Ecto neural progenitor cell (in vitro differentiated cells): ENCODE measurements at regions not wholly inside any gene's neighbourhood (a gene's known extent, or its start where the extent isn't known, plus 50 kb on each side); places are given as distances from the start of the nearest gene placed in this dataset.

Source experiments
- DNase-seq: peaks from one replicate; pipeline ENCODE4 v3.0.0-alpha.2; 2018; ENCODE audit warnings: low spot score

DNA sequence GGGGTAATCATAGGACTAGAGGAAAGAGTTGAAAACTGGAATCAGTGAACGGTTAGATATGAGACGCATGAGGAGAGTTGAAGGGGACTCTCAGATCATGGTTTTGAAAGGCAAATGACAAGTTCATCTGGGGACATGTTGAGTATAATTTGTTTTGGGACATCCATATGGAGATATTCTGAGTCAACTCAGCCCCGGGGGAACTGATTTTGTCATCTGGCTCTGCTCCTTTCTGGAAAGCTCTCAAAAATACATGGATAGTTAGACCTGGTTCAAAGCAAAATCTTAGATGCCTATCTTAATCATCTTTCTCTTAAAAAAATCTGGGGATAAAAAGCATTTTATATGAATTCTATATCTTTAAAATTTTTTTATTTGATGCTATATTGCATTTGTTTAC, 161.2 kb downstream of the SNX18 start:
- DNase-seq, result no peak

- DNase-seq, result no peak
These were observed 159.2 kb downstream of the SNX18 start for GRCh38 chr5:54676481-54677340.

- no peak for DNase-seq
These were observed 156.1 kb downstream of the SNX18 start for GRCh38 chr5:54673523-54674225.

DNA sequence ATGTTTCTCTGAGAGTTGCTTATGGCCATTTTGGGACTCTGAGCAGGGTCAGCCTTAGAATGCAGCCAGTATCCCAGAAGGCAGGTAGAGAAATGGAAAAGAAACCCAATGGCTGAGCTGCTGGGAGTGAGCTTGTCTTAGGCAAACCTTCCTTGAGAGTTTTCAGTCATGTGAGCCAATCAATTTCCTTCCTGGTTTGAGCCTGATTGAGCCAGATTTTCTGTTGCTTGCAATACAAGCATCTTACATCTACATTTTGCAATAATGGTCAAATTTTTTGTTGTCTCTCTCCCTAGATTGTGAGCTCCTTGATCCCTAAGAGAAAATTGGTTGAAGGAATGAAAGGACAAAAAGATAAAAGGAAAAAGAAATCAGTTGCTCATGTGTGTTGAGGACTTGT, 155.3 kb downstream of the SNX18 start:
- DNase-seq, result no peak

DNA sequence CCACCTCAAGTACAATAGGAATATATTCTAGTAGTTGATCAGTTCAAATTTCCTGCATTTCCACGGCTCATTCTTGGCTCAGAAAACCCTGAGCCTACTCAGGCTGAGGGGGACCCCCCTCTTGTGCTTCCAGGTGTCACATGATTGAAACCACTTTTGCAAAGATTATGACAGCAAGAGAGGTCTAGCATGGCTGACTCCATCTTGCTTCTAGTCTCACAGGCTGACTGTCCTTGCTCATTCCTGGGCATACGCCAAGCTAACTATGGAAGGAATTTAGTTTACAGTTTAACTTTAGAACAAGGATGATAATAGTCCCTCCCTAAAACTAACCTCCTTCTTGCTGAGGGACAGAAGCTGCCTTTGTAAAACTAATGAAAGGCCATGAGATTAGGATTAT, 154.1 kb downstream of the SNX18 start:
- no peak for DNase-seq

- no peak for DNase-seq
These were observed 153.6 kb downstream of the SNX18 start for GRCh38 chr5:54671111-54671531.

DNA sequence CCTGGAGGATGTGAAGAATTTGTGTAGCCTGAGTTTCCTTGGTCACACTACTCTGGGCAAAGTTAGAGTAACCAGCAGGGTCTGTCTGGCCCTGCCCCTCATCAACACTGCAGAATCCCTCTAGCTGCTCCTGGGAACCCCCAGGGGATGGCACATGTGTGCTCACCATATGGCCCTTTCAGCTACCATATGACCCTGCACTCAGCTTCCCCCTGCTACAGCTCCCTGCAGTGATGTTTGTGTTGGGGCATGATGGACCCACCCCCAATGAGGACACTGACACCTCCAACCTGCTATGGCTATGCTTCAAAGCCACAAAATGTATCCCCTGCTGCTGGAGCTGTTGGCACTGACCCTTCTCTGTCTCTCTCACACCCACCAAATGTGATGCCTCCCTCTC, 152.7 kb downstream of the SNX18 start:
- DNase-seq, result no peak

- DNase-seq, result no peak
These were observed 152.3 kb downstream of the SNX18 start for GRCh38 chr5:54669845-54670244.

DNA sequence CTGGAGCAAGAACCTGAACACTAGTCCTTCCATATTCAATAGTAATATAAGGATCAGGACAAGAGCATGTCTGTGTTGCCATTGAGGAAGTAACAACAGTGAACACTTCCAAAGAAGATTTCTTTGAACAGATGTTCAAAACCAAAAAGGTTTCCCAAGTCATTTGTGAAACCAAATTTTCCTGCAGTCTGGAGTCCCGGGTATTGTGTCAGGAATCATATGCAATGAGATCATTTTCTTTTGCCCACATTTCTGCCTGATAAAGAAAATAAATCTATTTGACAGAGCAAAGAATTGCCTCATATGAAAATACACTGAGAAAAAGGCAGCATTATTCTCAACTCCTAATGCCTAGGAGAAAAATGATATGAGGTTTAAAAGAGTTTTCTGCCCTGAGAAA, 151.7 kb downstream of the SNX18 start:
- DNase-seq, result no peak

DNA sequence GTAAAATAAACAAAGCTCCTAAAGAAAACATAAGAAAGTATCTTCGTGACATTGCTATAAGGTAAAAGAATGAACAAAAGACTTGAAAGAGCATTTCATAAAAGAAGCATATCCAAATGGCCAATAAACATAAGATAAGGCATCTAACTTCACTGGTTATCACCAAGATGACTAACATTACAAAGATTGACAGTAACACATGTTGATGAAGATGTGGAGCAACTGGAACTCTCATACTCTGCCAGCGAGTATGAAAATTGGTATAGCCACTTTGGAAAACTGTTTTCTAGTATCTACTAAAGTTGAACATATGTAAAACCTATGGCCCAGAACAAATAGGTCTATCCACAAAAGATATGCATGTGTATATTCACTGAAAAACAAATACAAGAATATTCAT, 150.5 kb downstream of the SNX18 start:
- no peak for DNase-seq

GRCh38 chr5:54667136-54667535, 149.6 kb downstream of the SNX18 start:
- no peak for DNase-seq

GRCh38 chr5:54663866-54664265, 146.3 kb downstream of the SNX18 start:
- no peak for DNase-seq

DNA sequence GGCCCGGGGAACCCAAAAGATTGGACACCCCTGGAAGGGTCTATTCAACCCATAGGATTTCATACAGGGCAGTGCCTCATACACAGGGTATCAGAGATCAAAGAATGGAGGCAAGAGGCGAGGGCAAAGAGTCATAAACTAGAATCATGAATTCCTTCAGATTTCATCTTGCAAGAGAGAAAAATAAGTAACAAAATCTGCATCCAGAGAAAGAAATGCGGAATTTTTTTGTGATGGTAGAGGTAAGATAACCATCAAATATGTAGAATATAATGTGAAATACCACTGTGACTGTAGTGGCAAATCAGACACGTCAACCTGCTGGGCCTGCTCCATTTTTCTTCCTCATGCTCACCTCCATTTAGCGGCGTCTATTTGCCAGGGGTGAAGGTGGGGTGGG, 143.6 kb downstream of the SNX18 start:
- no peak for DNase-seq

DNA sequence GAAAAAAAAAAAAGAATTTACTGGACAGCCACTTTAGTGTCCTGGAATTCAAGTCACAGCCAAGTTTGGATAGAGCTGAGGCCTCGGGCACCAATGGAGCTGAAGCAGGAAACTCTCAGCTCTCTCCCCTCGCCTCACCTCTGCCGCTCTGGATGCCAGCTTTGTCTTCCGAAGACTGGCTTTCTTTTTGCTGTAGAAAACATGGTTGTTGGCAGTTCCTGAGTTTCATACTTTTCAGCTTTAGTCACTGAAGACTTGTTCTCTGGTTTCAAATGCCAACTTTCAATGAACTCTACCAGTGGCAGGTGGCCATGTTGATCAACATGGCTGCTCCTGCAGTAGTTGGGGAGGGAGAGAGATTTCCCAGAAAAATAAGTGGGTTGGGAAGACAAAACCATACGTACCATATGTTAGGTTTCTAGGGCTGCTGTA, 142.2 kb downstream of the SNX18 start:
- DNase-seq, result no peak

DNA sequence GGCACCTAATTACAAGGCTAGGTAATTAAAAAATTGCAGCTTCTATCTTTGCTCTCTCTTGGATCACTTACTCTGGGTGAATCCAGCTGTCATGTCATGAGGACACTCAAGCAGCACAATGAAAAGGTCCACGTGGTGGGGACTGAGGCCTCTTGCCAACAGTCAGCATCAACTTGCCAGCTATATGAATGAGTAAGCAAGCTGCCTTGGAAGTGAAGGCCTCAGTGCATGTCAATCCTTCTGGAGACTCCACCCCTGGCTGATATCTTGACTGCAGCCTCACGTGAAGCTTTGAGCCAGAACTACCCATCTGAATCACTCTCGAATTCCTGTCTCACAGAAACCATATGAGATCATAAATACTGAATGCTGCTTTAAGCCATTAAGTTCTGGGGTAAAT, 140.5 kb downstream of the SNX18 start:
- no peak for DNase-seq

DNA sequence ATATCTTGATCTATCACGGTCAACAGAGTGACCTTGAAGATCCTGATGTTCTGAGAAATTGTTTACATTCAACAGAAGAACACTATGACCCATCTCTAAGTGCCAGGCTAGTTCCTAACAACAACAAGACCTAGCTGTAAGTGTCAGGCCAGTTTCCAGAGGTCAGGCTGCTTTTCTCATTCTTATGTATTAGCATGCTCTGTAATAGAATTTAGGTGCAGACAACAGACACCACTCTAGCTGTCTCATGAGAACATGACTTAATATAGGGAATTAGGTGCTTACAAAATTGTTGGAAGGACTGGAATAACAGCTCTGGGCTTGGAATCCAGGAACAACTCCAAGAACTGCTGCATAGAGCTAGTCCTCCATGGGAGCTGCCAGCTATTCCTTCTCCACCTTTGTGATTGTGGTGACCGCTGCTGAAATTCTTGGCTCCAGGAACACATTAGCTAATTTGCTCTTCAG, 138.7 kb downstream of the SNX18 start:
- DNase-seq, result no peak

DNA sequence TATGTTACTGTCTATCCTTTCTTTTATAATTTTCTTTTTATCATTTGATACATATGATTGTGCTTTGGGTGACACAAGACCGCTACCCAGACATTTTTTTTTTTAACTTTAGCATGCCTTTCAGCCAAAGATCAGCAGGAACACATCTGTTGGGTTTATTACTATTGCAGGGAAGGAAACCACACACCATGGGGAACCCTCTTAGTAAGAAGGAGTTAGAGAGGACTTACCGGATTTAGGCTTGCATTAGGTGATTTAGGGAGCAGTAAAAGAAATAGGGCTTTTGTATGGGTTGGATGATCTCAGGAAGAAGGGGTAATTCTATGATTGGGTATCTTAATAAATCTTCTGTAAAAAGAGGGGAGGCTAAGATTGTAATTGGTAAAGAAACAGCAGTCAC, 138.2 kb downstream of the SNX18 start:
- DNase-seq, result no peak

GRCh38 chr5:54655266-54655665, 137.7 kb downstream of the SNX18 start:
- DNase-seq, result no peak

DNA sequence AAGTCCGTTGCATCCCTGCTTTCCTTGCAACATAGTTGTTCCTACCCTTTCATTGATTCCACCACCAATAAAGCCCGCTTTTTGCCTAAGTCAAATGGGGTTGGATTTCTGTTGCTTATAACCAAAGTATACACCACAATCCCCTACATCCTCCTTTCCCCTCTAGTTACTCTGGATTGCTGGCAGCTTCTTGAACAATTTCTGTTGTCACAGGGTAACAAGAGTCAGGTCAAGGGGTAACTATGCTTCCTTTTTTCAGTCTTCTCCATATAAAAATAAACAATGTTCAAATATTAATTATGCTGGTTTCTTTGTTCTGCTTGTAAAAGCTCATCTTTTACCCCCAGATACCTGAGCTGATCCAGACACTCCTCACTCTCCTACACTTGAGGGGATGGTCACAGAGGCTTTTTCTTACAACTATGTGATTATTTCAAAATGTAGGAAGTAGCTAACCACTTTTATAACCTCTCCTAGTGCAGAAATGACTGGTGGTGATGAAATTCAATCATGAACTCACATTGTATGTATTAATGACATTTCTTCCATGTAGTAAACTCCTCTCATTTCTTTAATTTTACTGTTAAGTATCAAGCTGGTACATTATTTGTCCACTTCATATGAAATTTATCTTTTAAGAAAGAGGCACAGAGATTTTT, 136.5 kb downstream of the SNX18 start:
- DNase-seq, result no peak

DNA sequence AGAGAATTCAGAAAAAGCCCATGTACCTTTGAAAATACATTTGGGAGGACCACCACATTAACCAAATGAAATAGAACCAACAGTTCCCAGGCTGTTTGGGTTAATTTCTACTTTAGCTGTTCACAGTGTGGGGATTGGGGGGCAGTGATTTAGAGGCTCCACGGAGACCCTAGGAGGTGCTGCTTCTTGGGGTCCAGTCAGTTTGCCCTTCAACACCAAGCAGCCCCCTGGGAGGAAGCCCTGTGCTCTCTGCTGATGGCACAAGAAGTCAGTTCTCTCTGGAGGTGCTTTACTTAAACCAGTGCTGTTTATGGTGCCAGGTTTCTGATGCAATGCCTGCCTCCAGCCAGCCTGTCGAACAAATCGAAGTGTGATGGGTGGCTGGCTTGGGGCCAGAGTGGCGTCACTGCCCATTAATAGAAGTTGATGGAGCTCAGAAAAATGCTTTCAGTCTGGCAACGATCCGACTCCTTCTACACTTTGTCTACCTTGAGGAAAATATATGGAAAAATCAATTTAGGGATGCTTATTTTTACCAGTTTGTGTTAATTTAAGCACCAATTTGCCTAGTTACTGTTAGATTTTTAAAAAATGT, 134.0 kb downstream of the SNX18 start:
- no peak for DNase-seq

DNA sequence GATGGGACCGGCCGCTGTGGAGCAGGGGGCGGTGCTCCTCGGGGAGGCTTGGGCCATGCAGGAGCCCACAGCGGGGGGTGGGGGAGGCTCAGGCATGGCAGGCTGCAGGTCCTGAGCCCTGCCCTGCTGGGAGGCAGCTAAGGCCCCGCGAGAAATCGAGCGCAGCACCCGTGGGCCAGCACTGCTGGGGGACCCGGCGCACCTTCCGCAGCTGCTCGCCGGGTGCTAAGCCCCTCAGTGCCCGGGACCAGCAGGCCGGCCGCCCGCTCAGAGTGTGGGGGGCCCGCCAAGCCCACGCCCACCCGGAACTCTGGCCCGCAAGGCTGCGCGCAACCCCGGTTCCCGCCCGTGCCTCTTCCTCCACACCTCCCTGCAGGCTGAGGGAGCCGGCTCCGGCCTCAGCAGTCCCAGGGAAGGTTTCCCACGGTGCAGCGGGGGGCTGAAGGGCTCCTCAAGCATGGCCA, 131.5 kb downstream of the SNX18 start:
- DNase-seq, result no peak

DNA sequence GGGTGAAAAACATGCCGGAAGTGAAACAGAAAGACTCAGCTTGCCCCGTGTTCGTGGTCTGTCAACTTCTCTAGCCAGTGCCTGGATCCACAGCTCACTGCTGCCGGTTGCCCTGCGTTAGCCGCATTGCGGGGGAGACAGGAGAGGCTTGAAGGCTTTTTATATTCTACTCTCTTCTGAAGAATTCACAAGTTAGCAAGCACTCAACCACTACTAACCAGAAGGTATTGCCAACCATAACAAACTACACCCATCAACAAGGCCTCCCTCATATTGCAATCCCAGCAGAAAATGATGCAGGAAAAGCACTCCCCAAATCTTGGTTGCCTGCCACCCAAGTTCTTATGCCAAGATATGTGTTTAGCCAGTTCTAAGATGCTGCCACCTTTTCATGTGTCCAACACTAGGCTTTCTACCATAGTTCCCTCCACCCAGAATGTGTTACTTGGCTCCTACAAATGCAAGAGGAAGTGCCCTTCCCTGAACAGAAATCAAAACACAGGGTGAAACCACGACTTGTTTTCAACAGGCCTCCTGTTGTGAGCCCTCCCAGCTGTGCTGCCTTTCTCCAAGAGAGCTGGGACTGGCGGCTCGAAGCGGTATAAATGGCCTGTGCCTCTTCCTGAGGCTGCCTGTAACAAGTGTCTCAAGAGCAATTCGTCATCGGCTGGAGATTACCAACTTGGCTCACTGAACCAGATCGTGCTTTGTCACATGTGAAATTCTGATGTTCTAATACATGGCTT, 129.0 kb downstream of the SNX18 start:
- peak; percentile 56 for DNase-seq
